Suprapubic skin (tissue), 4 donors: ENCODE measurements at regions not wholly inside any gene's neighbourhood (a gene's known extent, or its start where the extent isn't known, plus 50 kb on each side); places are given as distances from the start of the nearest gene placed in this dataset.
"Not testable (repeated sequence)": the region's sequence is repeated elsewhere in the genome, so short reads cannot be mapped to it uniquely, and the experiment has no call there.

Experiments used
- DNase-seq, 2 donors: peaks; one replicate each; pipeline ENCODE4 v3.0.0-alpha.2; 2019; ENCODE audit warnings: low spot score in 2 of 2
- H3K27ac ChIP-seq: fragments of 200-600 bp; sonication (generic); one replicate; pipeline ENCODE4 v1.5.1; 2019
- H3K27me3 ChIP-seq: fragments of 200-600 bp; sonication (generic); one replicate; pipeline ENCODE4 v1.5.1; 2019
- H3K36me3 ChIP-seq: fragments of 200-600 bp; sonication (generic); one replicate; pipeline ENCODE4 v1.5.1; 2019
- H3K4me1 ChIP-seq: fragments of 200-600 bp; sonication (generic); one replicate; pipeline ENCODE4 v1.5.1; 2019
- H3K4me3 ChIP-seq: fragments of 200-600 bp; sonication (generic); one replicate; pipeline ENCODE4 v1.5.1; 2019; ENCODE audit warnings: mild to moderate bottlenecking
- H3K9me3 ChIP-seq: fragments of 200-600 bp; sonication (generic); one replicate; pipeline ENCODE4 v1.5.1; 2019
- EP300 ChIP-seq: sonication (generic); formaldehyde crosslinking; IDR thresholded peaks from one replicate; pipeline ENCODE4 v1.6.1; 2017; ENCODE audit warnings: antibody characterized with exemption
- POLR2A ChIP-seq, 2 donors: fragments of 450-650 bp; IDR thresholded peaks; one replicate each; pipeline ENCODE4 v1.6.1; 2017; ENCODE audit warnings: antibody characterized with exemption in 2 of 2, mild to moderate bottlenecking in 2 of 2, moderate library complexity in 2 of 2
- POLR2AphosphoS5 ChIP-seq, 3 donors: sonication (generic); formaldehyde crosslinking; IDR thresholded peaks; one replicate each; pipeline ENCODE4 v1.6.1; 2017; ENCODE audit warnings: antibody characterized with exemption in 3 of 3
- WGBS: methylation state at CpG from one replicate; pipeline ENCODE4 v1.1.5; 2018; 5-methylcytosine and 5-hydroxymethylcytosine counted together
- TF ChIP-seq, protein P1 (sequence below), 2 donors: fragments of 200-600 bp in 1 of 2; fragments of 450-650 bp in 1 of 2; sonication (generic) in 1 of 2; IDR thresholded peaks; one replicate each; pipeline ENCODE4 v1.5.1; 2016 to 2019; ENCODE audit warnings: antibody characterized with exemption in 2 of 2, mild to moderate bottlenecking in 1 of 2, moderate library complexity in 1 of 2

DNA sequence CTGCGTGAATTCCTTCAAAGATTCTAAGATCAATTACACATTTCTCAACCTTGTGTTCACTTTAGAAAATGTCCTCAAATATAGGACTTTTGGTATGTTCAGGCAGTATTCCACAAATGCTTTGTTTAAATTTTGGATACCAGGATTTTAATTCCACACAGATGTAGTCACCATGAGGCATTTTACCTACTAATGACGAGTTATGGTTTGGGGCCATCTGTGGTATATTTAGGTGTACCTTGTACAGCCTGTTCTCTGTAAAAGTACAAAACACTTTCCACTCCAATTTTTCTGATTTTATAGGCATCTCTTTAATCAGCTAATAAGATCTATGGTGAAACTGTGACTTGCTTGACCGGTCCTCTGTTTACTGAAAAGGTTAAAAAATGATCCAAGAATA lies 275.7 kb upstream of the PRICKLE1 start:
- no peak for TF ChIP-seq POLR2AphosphoS5 (IDR thresholded peaks at IDR 0.05)
- TF ChIP-seq, protein P1, sequence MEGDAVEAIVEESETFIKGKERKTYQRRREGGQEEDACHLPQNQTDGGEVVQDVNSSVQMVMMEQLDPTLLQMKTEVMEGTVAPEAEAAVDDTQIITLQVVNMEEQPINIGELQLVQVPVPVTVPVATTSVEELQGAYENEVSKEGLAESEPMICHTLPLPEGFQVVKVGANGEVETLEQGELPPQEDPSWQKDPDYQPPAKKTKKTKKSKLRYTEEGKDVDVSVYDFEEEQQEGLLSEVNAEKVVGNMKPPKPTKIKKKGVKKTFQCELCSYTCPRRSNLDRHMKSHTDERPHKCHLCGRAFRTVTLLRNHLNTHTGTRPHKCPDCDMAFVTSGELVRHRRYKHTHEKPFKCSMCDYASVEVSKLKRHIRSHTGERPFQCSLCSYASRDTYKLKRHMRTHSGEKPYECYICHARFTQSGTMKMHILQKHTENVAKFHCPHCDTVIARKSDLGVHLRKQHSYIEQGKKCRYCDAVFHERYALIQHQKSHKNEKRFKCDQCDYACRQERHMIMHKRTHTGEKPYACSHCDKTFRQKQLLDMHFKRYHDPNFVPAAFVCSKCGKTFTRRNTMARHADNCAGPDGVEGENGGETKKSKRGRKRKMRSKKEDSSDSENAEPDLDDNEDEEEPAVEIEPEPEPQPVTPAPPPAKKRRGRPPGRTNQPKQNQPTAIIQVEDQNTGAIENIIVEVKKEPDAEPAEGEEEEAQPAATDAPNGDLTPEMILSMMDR (IDR thresholded peaks at IDR 0.05): no peak
- TF ChIP-seq EP300: peak; percentile 18
- no peak for TF ChIP-seq POLR2A (IDR thresholded peaks at IDR 0.05)
- Histone ChIP-seq H3K4me3 (no peak overlapping the region), H3K9me3 (no peaks in the 10 kb centered on the region), H3K27me3 (no peaks in the 10 kb centered on the region), H3K27ac (no peak overlapping the region), H3K36me3 (no peaks in the 10 kb centered on the region), H3K4me1 (no peaks in the 10 kb centered on the region)
- no peak for DNase-seq
- WGBS: 79% methylated on average over 3 of the region's 3 CpGs

DNA sequence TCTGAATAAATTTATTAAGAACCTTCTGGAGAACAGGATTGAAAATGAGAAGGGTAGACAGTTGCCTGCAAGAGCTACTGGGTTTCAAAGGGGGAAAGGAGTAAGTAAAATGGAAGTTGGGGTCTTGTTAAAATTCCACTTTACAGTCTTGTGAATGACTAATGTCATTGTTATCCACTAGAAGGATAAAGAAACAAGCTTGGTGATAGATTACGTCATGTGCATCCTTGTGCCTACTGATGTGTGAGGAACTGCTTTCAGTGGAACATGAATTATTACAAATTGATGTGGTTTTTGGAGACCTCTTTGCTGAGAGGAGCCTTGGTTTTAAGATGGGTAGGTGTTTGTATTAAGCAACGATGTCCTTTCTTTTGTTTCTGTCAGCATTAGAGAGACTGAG lies 272.5 kb upstream of the PRICKLE1 start:
- Histone ChIP-seq H3K9me3 (no peaks in the 10 kb centered on the region), H3K4me1 (no peaks in the 10 kb centered on the region), H3K36me3 (no peaks in the 10 kb centered on the region), H3K27ac (no peak overlapping the region), H3K4me3 (no peak overlapping the region), H3K27me3 (no peaks in the 10 kb centered on the region)
- TF ChIP-seq, protein P1 (IDR thresholded peaks at IDR 0.05): no peak
- TF ChIP-seq EP300 (no peak), POLR2AphosphoS5 (IDR thresholded peaks at IDR 0.05) (no peak), POLR2A (IDR thresholded peaks at IDR 0.05) (no peak)
- no peak for DNase-seq
- WGBS: 92% methylated on average over 2 of the region's 2 CpGs

DNA sequence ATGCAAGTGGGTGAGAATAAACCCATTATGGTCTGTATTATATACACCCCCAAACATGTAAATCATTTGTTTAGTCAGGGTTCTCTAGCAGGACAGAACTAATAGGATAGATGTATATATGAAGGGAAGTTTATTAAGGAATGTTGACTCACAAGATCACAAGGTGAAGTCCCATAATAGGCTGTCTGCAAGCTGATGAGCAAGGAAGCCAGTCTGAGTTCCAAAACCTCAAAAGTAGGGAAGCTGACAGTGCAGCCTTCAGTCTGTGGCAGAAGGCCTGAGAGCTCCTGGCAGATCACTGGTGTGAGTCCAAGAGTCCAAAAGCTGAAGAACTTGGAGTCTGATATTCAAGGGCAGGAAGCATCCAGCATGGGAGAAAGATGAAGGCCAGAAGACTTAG lies 270.8 kb upstream of the PRICKLE1 start:
- not testable (repeated sequence) for H3K4me3 ChIP-seq, H3K4me1 ChIP-seq, H3K27ac ChIP-seq, H3K27me3 ChIP-seq, H3K9me3 ChIP-seq, DNase-seq, H3K36me3 ChIP-seq

DNA sequence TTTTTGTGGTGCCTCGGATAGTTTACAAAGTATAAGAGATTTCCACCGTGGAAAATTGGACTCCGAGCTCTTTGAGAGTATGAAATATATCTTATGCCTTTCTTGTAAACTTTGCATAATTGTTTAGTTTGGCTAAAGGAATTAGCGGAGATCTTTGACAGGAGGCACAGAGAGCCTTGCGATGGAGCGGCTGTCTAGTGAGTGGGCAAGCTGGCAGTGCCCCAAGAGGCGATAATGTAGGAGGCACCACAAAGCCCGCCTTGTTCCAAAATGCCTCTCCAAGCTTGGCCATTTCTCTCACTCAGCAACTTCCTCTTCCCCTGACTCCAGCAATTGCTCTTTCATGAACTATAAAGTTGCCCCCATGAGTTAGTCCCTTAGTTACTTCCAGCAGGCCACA lies 270.1 kb upstream of the PRICKLE1 start:
- DNase-seq: no peak
- H3K36me3 ChIP-seq: no peaks in the 10 kb centered on the region
- no peak overlapping the region for H3K27ac ChIP-seq
- no peaks in the 10 kb centered on the region for H3K9me3 ChIP-seq
- WGBS: 73% methylated on average over 8 of the region's 8 CpGs
- H3K27me3 ChIP-seq: no peaks in the 10 kb centered on the region
- H3K4me3 ChIP-seq: no peak overlapping the region
- TF ChIP-seq, protein P1 (IDR thresholded peaks at IDR 0.05): no peak
- no peak for TF ChIP-seq POLR2A (IDR thresholded peaks at IDR 0.05)
- TF ChIP-seq EP300: no peak
- TF ChIP-seq POLR2AphosphoS5 (IDR thresholded peaks at IDR 0.05): no peak
- H3K4me1 ChIP-seq: no peaks in the 10 kb centered on the region

DNA sequence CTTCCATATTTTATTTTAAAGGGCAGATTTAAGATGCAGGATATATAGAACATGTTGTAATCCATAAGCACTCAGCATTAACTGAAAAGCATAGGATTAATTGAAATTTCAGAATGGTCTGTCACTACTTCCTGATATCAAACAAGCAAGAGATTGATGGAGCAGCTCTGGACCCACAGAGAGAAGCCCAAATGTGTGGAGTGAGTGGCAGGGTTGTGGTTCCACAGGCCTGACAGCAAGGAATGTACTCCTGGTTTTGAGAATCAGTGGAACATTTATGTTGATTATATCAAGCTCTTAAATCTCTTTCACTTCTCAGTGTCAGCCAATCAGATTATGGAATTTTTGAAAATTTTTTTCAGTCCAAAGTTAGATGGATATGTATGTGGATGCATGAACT lies 267.6 kb upstream of the PRICKLE1 start:
- H3K27me3 ChIP-seq: no peaks in the 10 kb centered on the region
- no peaks in the 10 kb centered on the region for H3K9me3 ChIP-seq
- no peak for DNase-seq
- no peak overlapping the region for H3K27ac ChIP-seq
- no peaks in the 10 kb centered on the region for H3K36me3 ChIP-seq
- no peaks in the 10 kb centered on the region for H3K4me1 ChIP-seq
- TF ChIP-seq POLR2AphosphoS5 (IDR thresholded peaks at IDR 0.05) (no peak), EP300 (no peak)
- H3K4me3 ChIP-seq: no peak overlapping the region

DNA sequence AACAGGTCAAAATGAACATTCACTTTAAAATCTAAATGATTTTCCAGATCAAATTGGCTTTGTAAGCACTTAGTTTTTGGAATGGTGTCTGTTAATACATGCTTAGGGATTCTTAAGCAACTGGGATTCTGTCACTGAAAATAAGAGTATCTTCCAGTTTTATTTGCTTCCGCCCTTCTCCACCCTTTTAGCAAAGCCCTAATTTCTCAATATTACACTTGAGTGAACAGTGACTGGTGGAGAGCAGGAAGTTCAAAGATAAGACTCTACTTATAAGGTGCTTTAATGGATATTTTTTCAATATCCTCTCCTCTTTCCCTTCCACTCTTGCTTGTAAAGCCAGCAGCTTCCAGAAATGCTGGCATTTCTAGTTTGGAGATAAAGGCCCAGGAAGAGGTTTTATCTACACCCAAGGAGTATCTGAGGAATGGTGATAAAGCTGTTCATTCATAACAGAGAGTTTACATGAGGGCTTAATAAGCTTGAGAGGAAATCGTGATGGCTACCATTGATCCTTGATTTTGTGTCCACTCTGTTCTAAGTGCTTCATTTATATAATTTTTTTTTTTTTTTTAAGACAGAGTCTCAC lies 265.9 kb upstream of the PRICKLE1 start:
- Histone ChIP-seq H3K27ac (no peak overlapping the region), H3K4me1 (no peaks in the 10 kb centered on the region), H3K4me3 (no peak overlapping the region), H3K27me3 (no peaks in the 10 kb centered on the region), H3K36me3 (no peaks in the 10 kb centered on the region), H3K9me3 (no peaks in the 10 kb centered on the region)
- no peak for DNase-seq
- TF ChIP-seq, protein P1 (IDR thresholded peaks at IDR 0.05): no peak
- TF ChIP-seq POLR2A (IDR thresholded peaks at IDR 0.05): no peak
- no peak for TF ChIP-seq EP300
- TF ChIP-seq POLR2AphosphoS5 (IDR thresholded peaks at IDR 0.05): no peak
- WGBS: 84% methylated on average over 2 of the region's 2 CpGs
